ENCODE measurements at regions not wholly inside any gene's neighbourhood (a gene's known extent, or its start where the extent isn't known, plus 50 kb on each side); places are given as distances from the start of the nearest gene placed in this dataset.

DNA sequence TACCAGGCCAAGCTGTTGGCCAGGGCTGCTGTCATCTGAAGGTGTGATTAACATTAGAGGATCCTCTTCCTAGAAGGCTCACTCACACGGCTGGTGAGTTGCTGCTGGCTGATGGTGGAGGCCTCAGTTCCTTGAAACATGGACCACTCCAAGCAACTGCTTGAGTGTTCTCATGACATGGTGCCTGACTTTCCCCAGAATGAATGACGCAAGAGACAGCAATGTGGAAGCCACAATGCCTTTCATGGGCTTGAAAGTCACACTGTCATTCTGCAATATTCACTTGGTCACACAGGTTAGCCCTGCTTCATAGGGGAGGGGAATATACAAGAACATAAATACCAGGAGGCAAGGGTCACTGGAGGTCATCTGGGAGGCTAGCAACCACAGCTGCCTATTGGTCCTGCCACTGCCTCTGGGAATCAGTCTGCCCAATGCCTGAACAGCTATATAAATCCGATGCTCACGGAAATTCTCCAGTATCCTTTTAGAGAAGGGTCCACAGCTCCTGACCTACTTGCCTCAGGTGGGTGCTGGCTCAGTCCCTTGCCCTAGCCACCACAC is 97.1 kb upstream of the MAML3 start:
- Mint-ChIP-seq H3K9me3 (no peaks in the 10 kb centered on the region), H3K27me3 (ENCODE audit: insufficient read depth) (no peaks in the 10 kb centered on the region), H3K27ac (no peak overlapping the region), H3K36me3 (ENCODE audit: low read depth) (no peaks in the 10 kb centered on the region), H3K4me1 (peaks cover 54% of the 10 kb centered on the region), H3K4me3 (no peak overlapping the region)
- TF ChIP-seq, protein P1, sequence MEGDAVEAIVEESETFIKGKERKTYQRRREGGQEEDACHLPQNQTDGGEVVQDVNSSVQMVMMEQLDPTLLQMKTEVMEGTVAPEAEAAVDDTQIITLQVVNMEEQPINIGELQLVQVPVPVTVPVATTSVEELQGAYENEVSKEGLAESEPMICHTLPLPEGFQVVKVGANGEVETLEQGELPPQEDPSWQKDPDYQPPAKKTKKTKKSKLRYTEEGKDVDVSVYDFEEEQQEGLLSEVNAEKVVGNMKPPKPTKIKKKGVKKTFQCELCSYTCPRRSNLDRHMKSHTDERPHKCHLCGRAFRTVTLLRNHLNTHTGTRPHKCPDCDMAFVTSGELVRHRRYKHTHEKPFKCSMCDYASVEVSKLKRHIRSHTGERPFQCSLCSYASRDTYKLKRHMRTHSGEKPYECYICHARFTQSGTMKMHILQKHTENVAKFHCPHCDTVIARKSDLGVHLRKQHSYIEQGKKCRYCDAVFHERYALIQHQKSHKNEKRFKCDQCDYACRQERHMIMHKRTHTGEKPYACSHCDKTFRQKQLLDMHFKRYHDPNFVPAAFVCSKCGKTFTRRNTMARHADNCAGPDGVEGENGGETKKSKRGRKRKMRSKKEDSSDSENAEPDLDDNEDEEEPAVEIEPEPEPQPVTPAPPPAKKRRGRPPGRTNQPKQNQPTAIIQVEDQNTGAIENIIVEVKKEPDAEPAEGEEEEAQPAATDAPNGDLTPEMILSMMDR (conservative IDR thresholded peaks at IDR 0.05): no peak
- peaks cover 20% of the 10 kb centered on the region for H3K4me1 ChIP-seq (ENCODE audit: control insufficient read depth, insufficient read depth, low read length)
- 94 to 97% methylated on average over 4 of the region's 4 CpGs for WGBS, 2 experiments (ENCODE audit: insufficient coverage in 1 of 2, insufficient read length in 1 of 2)
- H3K4me3 ChIP-seq (ENCODE audit: low read length): no peak overlapping the region
- DNase-seq: no peak
- H3K27me3 ChIP-seq (ENCODE audit: control insufficient read depth, insufficient read depth, low read length, poor library complexity, severe bottlenecking): no peaks in the 10 kb centered on the region
- H3K36me3 ChIP-seq (ENCODE audit: control insufficient read depth, insufficient read depth, low read length): no peaks in the 10 kb centered on the region
- H3K9ac ChIP-seq (ENCODE audit: extremely low read depth, low read length, poor library complexity, severe bottlenecking): no peak overlapping the region
- no peaks in the 10 kb centered on the region for H3K9me3 ChIP-seq (ENCODE audit: control insufficient read depth, low read length)
- H3K27ac ChIP-seq (ENCODE audit: low read depth, low read length): no peak overlapping the region

DNA sequence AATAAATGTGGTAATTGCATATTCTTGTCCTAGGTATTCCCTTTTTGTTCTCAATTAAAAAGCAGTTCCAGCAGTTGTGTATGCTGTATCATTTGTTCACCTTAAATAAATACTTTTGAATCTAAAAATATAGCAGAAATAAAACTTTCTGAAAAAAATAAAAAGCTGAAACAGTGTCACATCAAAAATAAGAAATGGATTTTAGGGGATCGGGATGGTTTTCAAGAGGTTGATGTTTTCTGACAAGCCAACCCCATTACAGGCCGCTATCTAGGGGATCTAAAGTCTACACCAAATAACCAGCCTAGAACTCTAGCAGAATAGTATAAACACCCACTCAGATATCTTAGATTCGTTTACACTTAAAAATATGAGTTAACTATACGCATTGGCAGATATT is 95.4 kb upstream of the MAML3 start:
- H3K27me3 Mint-ChIP-seq (ENCODE audit: insufficient read depth): no peaks in the 10 kb centered on the region
- DNase-seq: no peak
- H3K4me1 Mint-ChIP-seq: peaks cover 44% of the 10 kb centered on the region
- no peaks in the 10 kb centered on the region for H3K27me3 ChIP-seq (ENCODE audit: control insufficient read depth, insufficient read depth, low read length, poor library complexity, severe bottlenecking)
- no peak overlapping the region for H3K4me3 ChIP-seq (ENCODE audit: low read length)
- WGBS, 2 experiments (ENCODE audit: insufficient coverage in 1 of 2, insufficient read length in 1 of 2): 93% methylated on average over 4 of the region's 4 CpGs; no CpG with 5 or more reads in 1 of the 2 experiments
- H3K4me1 ChIP-seq (ENCODE audit: control insufficient read depth, insufficient read depth, low read length): peaks cover 16% of the 10 kb centered on the region
- no peak overlapping the region for H3K9ac ChIP-seq (ENCODE audit: extremely low read depth, low read length, poor library complexity, severe bottlenecking)
- TF ChIP-seq, protein P1 (conservative IDR thresholded peaks at IDR 0.05): no peak
- H3K4me3 Mint-ChIP-seq: no peak overlapping the region
- no peaks in the 10 kb centered on the region for H3K9me3 ChIP-seq (ENCODE audit: control insufficient read depth, low read length)
- no peak overlapping the region for H3K27ac ChIP-seq (ENCODE audit: low read depth, low read length)
- no peaks in the 10 kb centered on the region for H3K36me3 Mint-ChIP-seq (ENCODE audit: low read depth)
- no peaks in the 10 kb centered on the region for H3K9me3 Mint-ChIP-seq
- H3K36me3 ChIP-seq (ENCODE audit: control insufficient read depth, insufficient read depth, low read length): no peaks in the 10 kb centered on the region
- H3K27ac Mint-ChIP-seq: no peak overlapping the region

DNA sequence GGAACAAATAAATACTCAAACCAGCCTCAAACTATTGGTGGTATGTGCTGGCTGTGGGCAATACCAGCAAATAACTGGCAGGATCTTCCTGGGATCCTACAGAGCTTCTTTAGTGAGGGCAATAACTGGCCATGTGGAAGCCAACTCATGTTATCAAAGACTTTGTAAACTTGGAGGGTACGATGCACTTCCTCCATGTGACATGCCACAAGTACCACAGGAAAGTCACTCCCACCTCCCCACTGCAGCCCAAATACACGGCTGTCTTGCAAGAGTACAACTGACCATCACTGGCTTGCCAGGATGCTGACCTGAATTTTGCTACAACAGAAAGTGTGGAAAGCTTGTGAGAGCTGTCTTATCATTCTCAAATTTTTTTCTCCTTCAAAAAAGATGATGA is 93.3 kb upstream of the MAML3 start:
- Histone ChIP-seq H3K27me3 (ENCODE audit: control insufficient read depth, insufficient read depth, low read length, poor library complexity, severe bottlenecking) (no peaks in the 10 kb centered on the region), H3K9ac (ENCODE audit: extremely low read depth, low read length, poor library complexity, severe bottlenecking) (no peak overlapping the region), H3K4me3 (ENCODE audit: low read length) (no peak overlapping the region), H3K4me1 (ENCODE audit: control insufficient read depth, insufficient read depth, low read length) (peaks cover 15% of the 10 kb centered on the region), H3K36me3 (ENCODE audit: control insufficient read depth, insufficient read depth, low read length) (no peaks in the 10 kb centered on the region), H3K9me3 (ENCODE audit: control insufficient read depth, low read length) (no peaks in the 10 kb centered on the region), H3K27ac (ENCODE audit: low read depth, low read length) (no peak overlapping the region)
- Mint-ChIP-seq H3K27ac (no peak overlapping the region), H3K4me1 (peaks cover 47% of the 10 kb centered on the region), H3K36me3 (ENCODE audit: low read depth) (no peaks in the 10 kb centered on the region), H3K4me3 (no peak overlapping the region), H3K9me3 (no peaks in the 10 kb centered on the region), H3K27me3 (ENCODE audit: insufficient read depth) (no peaks in the 10 kb centered on the region)
- no peak for DNase-seq
- TF ChIP-seq, protein P1 (conservative IDR thresholded peaks at IDR 0.05): no peak
- 93 to 95% methylated on average over 2 of the region's 2 CpGs for WGBS, 2 experiments (ENCODE audit: insufficient coverage in 1 of 2, insufficient read length in 1 of 2)
